KMS-11 (cell line): ENCODE measurements at regions not wholly inside any gene's neighbourhood (a gene's known extent, or its start where the extent isn't known, plus 50 kb on each side); places are given as distances from the start of the nearest gene placed in this dataset.

Source experiments
- H2AFZ ChIP-seq: fragments of 200-600 bp; sonication (generic); 2 replicates; pipeline ENCODE4 v1.6.1; 2016; ENCODE audit warnings: antibody characterized with exemption, mixed run types, low read depth
- H3K27ac ChIP-seq: fragments of 200-600 bp; sonication (generic); 2 replicates; pipeline ENCODE4 v1.6.1; 2016; ENCODE audit warnings: mild to moderate bottlenecking, mixed run types
- H3K27me3 ChIP-seq: fragments of 200-600 bp; sonication (generic); 2 replicates; pipeline ENCODE4 v1.6.1; 2017; ENCODE audit warnings: mild to moderate bottlenecking, low read depth, mixed run types, moderate library complexity; ENCODE audit not compliant: insufficient read depth
- H3K36me3 ChIP-seq: fragments of 200-600 bp; sonication (generic); 2 replicates; pipeline ENCODE4 v1.6.1; 2017; ENCODE audit warnings: mild to moderate bottlenecking, mixed run types; ENCODE audit not compliant: insufficient read depth
- H3K4me1 ChIP-seq: fragments of 200-600 bp; sonication (generic); 2 replicates; pipeline ENCODE4 v1.6.1; 2016; ENCODE audit warnings: mild to moderate bottlenecking, low read depth, mixed run types; ENCODE audit not compliant: poor library complexity, severe bottlenecking
- H3K4me2 ChIP-seq: fragments of 200-600 bp; sonication (generic); 2 replicates; pipeline ENCODE4 v1.7.0; 2016; ENCODE audit warnings: mild to moderate bottlenecking, mixed run types
- H3K4me3 ChIP-seq: fragments of 200-600 bp; sonication (generic); IDR thresholded peaks from 2 replicates; pipeline ENCODE4 v1.6.1; 2017; ENCODE audit warnings: low read depth, low read length, mixed read lengths; ENCODE audit not compliant: insufficient read depth
- H3K79me2 ChIP-seq: fragments of 200-600 bp; sonication (generic); 2 replicates; pipeline ENCODE4 v1.6.1; 2016; ENCODE audit warnings: low read depth, mixed run types; ENCODE audit not compliant: insufficient read depth
- H3K9ac ChIP-seq: fragments of 200-600 bp; sonication (generic); 2 replicates; pipeline ENCODE4 v1.6.1; 2016; ENCODE audit warnings: mild to moderate bottlenecking, mixed run types
- H4K20me1 ChIP-seq: fragments of 200-600 bp; sonication (generic); 2 replicates; pipeline ENCODE4 v1.6.1; 2016; ENCODE audit warnings: mild to moderate bottlenecking, mixed run types; ENCODE audit not compliant: insufficient read depth
- TF ChIP-seq, protein P1 (sequence below): fragments of 200-600 bp; sonication (generic); conservative IDR thresholded peaks from 2 replicates; pipeline ENCODE4 v1.6.1; 2017; ENCODE audit warnings: low read depth, mild to moderate bottlenecking, antibody characterized with exemption, low read length, moderate library complexity, mixed read lengths

- Histone ChIP-seq H3K4me1 (no peaks in the 10 kb centered on the region), H3K4me2 (no peak overlapping the region), H3K4me3 (no peak overlapping the region), H2AFZ (no peak overlapping the region), H3K79me2 (no peaks in the 10 kb centered on the region), H3K27ac (no peak overlapping the region), H3K36me3 (no peaks in the 10 kb centered on the region), H3K27me3 (no peaks in the 10 kb centered on the region), H3K9ac (no peak overlapping the region), H4K20me1 (no peaks in the 10 kb centered on the region)
- TF ChIP-seq, protein P1, sequence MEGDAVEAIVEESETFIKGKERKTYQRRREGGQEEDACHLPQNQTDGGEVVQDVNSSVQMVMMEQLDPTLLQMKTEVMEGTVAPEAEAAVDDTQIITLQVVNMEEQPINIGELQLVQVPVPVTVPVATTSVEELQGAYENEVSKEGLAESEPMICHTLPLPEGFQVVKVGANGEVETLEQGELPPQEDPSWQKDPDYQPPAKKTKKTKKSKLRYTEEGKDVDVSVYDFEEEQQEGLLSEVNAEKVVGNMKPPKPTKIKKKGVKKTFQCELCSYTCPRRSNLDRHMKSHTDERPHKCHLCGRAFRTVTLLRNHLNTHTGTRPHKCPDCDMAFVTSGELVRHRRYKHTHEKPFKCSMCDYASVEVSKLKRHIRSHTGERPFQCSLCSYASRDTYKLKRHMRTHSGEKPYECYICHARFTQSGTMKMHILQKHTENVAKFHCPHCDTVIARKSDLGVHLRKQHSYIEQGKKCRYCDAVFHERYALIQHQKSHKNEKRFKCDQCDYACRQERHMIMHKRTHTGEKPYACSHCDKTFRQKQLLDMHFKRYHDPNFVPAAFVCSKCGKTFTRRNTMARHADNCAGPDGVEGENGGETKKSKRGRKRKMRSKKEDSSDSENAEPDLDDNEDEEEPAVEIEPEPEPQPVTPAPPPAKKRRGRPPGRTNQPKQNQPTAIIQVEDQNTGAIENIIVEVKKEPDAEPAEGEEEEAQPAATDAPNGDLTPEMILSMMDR = no peak
These were observed 1537.4 kb downstream of the AACS start for GRCh38 chr12:126602612-126603011.

- Histone ChIP-seq H3K36me3 (no peaks in the 10 kb centered on the region), H3K4me1 (no peaks in the 10 kb centered on the region), H3K27ac (no peak overlapping the region), H3K4me2 (no peak overlapping the region), H2AFZ (no peak overlapping the region), H3K79me2 (no peaks in the 10 kb centered on the region), H3K27me3 (no peaks in the 10 kb centered on the region), H3K9ac (no peak overlapping the region), H4K20me1 (no peaks in the 10 kb centered on the region), H3K4me3 (no peak overlapping the region)
- TF ChIP-seq, protein P1 = no peak
These were observed 1541.9 kb downstream of the AACS start for GRCh38 chr12:126607157-126607556.

- H3K4me2 ChIP-seq = no peak overlapping the region
- H3K9ac ChIP-seq = no peak overlapping the region
- no peak overlapping the region for H3K27ac ChIP-seq
- H3K4me3 ChIP-seq = no peak overlapping the region
- H3K4me1 ChIP-seq = no peaks in the 10 kb centered on the region
- H2AFZ ChIP-seq = no peak overlapping the region
- no peaks in the 10 kb centered on the region for H4K20me1 ChIP-seq
- H3K27me3 ChIP-seq = no peaks in the 10 kb centered on the region
- TF ChIP-seq, protein P1 = no peak
- H3K36me3 ChIP-seq = no peaks in the 10 kb centered on the region
- no peaks in the 10 kb centered on the region for H3K79me2 ChIP-seq
These were observed 1542.6 kb downstream of the AACS start for GRCh38 chr12:126607867-126608266.

- no peak overlapping the region for H2AFZ ChIP-seq
- H3K4me3 ChIP-seq = no peak overlapping the region
- no peaks in the 10 kb centered on the region for H3K27me3 ChIP-seq
- H3K36me3 ChIP-seq = no peaks in the 10 kb centered on the region
- H3K79me2 ChIP-seq = no peaks in the 10 kb centered on the region
- H3K27ac ChIP-seq = no peak overlapping the region
- H3K4me2 ChIP-seq = no peak overlapping the region
- no peaks in the 10 kb centered on the region for H3K4me1 ChIP-seq
- no peaks in the 10 kb centered on the region for H4K20me1 ChIP-seq
- H3K9ac ChIP-seq = no peak overlapping the region
- TF ChIP-seq, protein P1 = no peak
These were observed 1543.5 kb downstream of the AACS start for GRCh38 chr12:126608607-126609175.

DNA sequence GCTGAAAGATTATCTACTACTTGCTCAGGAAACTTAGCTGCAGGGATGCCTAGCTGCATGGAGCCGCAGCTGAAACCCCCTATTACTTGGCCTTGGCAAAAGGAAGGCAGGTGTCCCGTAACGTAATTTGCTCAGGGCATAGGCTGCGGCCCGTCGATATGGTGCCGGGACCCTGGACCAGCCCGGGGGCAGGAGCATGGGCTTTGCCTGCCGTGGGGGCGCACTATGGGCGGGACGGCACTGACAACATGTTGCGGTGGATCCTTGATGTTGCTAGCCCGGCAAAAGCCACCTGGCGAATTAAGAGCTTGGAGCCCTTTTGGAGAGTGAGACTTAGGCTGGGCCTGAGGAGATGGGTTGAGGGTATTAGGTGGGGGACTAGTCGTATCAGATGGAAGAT, 1551.2 kb downstream of the AACS start:
- H2AFZ ChIP-seq = no peak overlapping the region
- no peaks in the 10 kb centered on the region for H4K20me1 ChIP-seq
- TF ChIP-seq, protein P1 = no peak
- no peak overlapping the region for H3K9ac ChIP-seq
- H3K4me3 ChIP-seq = no peak overlapping the region
- H3K27ac ChIP-seq = no peak overlapping the region
- H3K27me3 ChIP-seq = no peaks in the 10 kb centered on the region
- no peak overlapping the region for H3K4me2 ChIP-seq
- H3K79me2 ChIP-seq = no peaks in the 10 kb centered on the region
- no peaks in the 10 kb centered on the region for H3K4me1 ChIP-seq
- no peaks in the 10 kb centered on the region for H3K36me3 ChIP-seq
